ENCODE measurements at regions not wholly inside any gene's neighbourhood (a gene's known extent, or its start where the extent isn't known, plus 50 kb on each side); places are given as distances from the start of the nearest gene placed in this dataset.

- DNase-seq: no peak
These were observed 95.8 kb upstream of the MYCBP2 start for GRCh38 chr13:77422724-77423123.

GRCh38 chr13:77417897-77418296, 91.0 kb upstream of the MYCBP2 start:
- DNase-seq: no peak

- no peak for DNase-seq
These were observed 89.8 kb upstream of the MYCBP2 start for GRCh38 chr13:77416666-77417212.

GRCh38 chr13:77415253-77416071, 88.6 kb upstream of the MYCBP2 start:
- no peak for DNase-seq

GRCh38 chr13:77412860-77413259, 86.0 kb upstream of the MYCBP2 start:
- no peak for DNase-seq

GRCh38 chr13:77412116-77412635, 85.3 kb upstream of the MYCBP2 start:
- DNase-seq: no peak

- no peak for DNase-seq
These were observed 82.5 kb upstream of the MYCBP2 start for GRCh38 chr13:77409412-77409811.

GRCh38 chr13:77406644-77407440, 79.9 kb upstream of the MYCBP2 start:
- no peak for DNase-seq

- DNase-seq: no peak
These were observed 72.1 kb upstream of the MYCBP2 start for GRCh38 chr13:77398825-77399620.

GRCh38 chr13:77397636-77398035, 70.7 kb upstream of the MYCBP2 start:
- no peak for DNase-seq

- no peak for DNase-seq
These were observed 64.6 kb upstream of the MYCBP2 start for GRCh38 chr13:77391475-77391874.

- no peak for DNase-seq
These were observed 63.5 kb upstream of the MYCBP2 start for GRCh38 chr13:77390391-77390790.

- no peak for DNase-seq
These were observed 62.7 kb upstream of the MYCBP2 start for GRCh38 chr13:77389625-77390000.

- no peak for DNase-seq
These were observed 62.2 kb upstream of the MYCBP2 start for GRCh38 chr13:77388944-77389624.

- DNase-seq: no peak
These were observed 60.8 kb upstream of the MYCBP2 start for GRCh38 chr13:77387607-77388200.

- DNase-seq: no peak
These were observed 60.1 kb upstream of the MYCBP2 start for GRCh38 chr13:77386880-77387606.

GRCh38 chr13:77386046-77386445, 59.2 kb upstream of the MYCBP2 start:
- DNase-seq: no peak

GRCh38 chr13:77384999-77385398, 58.1 kb upstream of the MYCBP2 start:
- no peak for DNase-seq

GRCh38 chr13:77383097-77383496, 56.2 kb upstream of the MYCBP2 start:
- DNase-seq: no peak

GRCh38 chr13:77381059-77381458, 54.2 kb upstream of the MYCBP2 start:
- DNase-seq: no peak

- no peak for DNase-seq
These were observed 52.6 kb upstream of the MYCBP2 start for GRCh38 chr13:77379508-77379907.
